HG03571 (cell line): ENCODE measurements at regions not wholly inside any gene's neighbourhood (a gene's known extent, or its start where the extent isn't known, plus 50 kb on each side); places are given as distances from the start of the nearest gene placed in this dataset.
"Not testable (repeated sequence)": the region's sequence is repeated elsewhere in the genome, so short reads cannot be mapped to it uniquely, and the experiment has no call there.

Experiments used
- ATAC-seq: cut with Tn5 transposase; IDR thresholded peaks from one replicate; pipeline ENCODE4 v1.9.1; 2021; ENCODE audit not compliant: unreplicated experiment

DNA sequence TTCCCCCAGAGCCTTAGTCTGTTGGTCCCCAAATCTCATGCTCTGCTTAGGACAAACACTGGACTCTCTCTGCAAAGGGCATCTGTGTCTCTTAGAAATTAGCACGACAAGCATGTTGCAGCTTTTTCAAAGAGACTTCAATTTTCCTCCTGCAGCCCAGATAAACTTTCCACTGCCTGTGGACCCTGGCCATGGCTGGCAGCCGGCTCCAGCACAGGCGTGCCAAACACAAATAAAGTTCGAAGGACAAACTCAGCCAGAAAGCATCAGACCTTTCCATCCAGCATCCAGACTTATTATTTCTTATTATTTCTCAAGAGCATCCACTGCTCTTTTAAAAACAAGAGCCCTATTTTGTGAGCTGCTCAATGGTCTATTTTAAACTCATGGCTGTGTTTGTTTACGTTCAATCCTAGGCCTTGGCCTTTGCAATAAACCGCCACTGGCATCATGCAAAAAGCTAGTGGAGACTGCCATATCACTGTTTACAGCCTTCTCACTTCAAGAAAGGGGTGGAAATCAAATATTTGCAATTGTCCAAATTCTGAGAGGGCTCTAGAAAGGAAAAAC is 300.8 kb downstream of the BCL11A start:
- no peak for ATAC-seq

DNA sequence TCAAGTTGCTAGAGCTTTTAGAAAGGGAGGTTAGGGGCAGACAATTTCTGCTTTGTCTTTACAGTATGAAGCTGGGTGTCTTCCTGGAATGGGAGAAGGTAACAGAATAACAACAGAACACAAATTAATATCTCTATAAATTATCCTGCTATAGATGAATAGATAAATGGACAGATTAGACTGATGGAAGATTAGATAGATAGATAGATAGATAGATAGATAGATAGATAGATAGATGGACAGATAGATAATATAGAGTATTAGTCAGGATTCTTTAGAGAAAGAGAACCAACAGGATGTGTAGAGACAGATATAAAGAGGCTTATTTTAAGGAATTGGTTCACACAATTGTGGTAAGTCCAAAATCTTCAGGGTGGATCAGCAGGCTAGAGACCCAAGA is 302.2 kb downstream of the BCL11A start:
- no peak for ATAC-seq

DNA sequence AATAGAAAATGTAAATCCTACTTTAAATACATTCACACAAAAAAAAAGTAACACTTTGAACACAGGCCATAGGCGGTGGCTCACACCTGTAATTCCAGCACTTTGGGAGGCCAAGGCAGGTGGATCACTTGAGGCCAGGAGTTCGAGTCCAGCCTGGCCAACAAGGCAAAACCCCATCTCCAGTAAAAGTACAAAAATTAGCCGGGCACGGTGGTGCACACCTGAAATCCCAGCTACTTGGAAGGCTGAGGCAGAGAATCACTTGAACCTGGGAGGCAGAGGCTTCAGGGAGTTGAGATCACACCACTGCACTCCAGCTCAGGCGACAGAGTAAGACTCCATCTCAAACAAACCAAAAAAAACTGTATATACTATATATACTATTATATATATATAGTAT is 303.6 kb downstream of the BCL11A start:
- ATAC-seq, result no peak

DNA sequence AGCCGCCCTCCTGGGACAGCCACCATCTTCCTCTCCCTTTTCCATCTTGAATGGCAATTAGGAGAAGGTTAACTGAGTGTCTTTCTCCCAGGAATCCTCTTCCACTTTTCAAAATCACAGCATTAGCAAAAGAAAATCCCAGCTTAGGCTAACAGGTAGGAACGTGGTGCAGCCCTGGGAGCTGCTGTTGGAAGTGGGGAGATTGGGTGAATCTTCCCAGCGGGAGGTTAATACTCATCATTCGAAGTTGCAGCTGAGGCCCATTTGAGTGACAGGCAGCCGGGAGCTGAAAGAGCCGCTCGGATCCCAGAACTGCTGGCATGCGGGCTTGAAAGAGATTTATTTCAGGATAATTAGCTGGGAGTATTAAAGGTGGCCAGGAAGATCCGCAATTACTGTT is 306.0 kb downstream of the BCL11A start:
- no peak for ATAC-seq

DNA sequence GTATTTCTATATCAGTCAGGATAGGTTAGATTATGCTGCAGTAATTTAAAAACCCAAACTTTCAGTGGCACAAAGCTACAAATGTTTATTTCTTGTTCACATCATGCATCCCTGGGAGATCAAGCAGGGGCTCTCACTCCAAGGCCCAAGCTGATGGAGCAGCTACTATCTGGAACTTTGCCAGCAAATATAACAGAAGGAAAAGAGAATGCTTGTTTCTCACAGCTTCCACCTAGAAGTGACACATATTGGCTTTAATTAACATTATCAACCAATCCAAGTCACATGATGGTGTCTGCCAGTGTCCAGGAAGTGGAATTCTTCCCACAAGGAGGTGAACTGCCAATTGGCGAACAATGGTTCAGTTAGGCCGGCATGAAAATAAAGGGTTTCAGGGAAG is 306.9 kb downstream of the BCL11A start:
- ATAC-seq, result no peak

DNA sequence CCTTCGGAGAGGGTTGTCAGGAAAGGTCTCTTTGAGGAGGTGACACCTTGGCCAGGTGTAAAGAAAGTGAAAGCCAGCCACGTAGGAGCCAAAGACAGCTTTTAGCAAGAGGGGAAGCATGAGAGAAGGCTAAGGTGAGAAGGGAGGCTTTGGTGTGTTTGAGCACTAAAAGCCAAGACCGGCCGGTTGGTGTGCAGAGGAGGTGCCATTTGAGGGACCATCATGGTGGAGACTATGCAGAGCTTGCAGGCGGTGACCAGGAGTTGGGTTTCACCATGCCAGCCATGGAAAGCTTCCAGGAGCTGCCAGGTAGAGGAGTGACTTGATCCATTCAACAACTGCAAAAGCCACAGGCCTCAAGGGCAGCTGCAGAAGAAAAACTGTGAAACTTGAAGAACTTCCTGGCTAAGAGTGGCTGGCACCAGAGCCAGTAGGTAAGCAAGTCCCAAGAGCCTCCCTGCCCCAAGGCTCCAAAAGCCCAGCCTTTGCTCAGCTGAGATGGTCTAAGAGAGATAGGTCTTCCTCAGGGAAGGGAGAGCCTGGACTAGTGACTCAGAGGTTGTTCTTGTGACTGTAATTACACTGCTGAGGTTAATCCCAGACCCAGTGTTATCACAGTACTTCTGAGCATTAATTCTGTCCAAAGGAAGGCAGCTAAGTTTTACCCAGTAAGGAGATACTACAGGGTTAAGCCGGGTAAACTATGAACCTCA is 319.0 kb downstream of the BCL11A start:
- no peak for ATAC-seq

DNA sequence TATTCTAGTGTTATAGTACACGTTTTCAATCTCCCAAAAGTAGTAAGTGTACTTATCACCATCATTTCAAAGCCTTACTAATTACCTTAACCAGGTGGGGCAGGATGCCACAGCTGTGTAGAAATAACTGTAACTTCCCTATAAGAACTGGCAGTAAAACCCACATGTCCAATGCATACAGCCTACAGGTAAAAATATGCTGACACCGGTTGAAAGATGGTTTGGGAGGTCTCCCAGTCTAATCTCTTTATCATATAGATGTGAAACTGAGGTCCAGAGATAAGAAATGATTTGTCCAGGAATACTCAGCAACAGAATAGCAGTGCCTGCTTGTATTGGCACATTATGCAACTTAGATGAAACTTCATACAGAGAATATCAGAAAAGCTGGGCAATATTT is 322.9 kb downstream of the BCL11A start:
- no peak for ATAC-seq

DNA sequence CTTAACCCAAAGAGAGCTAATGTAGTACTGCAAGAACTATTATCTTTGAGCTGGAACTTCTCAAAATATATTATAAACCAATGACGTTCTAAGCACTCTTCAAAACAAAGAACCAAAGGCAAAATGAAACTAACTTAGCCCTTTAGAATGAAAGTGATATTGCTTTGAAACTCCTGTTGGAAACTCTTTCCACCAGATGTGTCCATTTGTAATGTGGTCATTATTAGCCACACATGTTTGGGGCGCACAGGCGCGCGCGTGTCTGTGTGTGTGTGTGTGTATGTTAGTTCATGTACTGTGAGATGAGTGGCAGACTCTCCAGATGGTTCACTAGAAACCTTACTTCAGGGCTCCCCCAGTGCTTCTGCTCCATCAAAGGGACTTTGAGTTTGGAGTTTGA is 323.4 kb downstream of the BCL11A start:
- ATAC-seq, result no peak

DNA sequence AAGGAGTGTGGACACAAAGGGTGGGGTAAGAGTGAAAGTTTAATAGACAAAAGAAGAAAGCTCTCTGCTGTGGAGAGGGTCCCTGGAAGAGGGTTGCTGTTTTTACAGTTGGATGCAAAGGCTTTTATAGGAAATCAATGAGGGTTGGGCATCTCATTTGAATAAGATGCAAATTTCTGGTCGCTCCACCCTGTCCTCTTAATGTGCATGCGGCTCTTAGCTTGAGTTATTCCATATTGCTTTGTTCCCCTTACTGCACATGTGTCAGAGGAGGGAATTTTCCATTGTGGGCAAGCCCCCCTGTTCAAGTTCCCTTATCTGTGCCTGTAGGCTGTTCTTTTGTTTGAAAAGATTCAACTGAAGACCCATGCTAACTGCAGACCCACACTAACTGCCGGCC is 326.5 kb downstream of the BCL11A start:
- ATAC-seq, result no peak

DNA sequence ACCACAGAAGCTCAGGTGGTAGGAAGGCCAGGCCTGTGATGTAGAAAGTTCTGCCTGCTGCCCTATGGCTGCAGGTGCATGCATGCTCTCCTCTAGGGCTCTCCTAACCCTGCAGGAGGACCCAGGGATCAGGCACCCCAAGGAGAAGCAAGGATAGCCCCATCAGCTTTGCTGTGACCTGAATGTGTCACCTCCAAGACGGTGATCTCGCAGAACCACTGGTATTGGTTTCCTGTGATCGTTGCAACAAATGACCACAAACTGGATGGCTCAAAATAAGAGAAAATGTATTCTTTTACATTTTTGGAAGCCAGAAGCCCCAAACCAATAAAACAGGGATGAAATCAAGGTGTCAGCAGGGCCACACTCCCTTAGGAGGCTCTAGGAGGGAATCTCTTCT is 327.3 kb downstream of the BCL11A start:
- no peak for ATAC-seq

DNA sequence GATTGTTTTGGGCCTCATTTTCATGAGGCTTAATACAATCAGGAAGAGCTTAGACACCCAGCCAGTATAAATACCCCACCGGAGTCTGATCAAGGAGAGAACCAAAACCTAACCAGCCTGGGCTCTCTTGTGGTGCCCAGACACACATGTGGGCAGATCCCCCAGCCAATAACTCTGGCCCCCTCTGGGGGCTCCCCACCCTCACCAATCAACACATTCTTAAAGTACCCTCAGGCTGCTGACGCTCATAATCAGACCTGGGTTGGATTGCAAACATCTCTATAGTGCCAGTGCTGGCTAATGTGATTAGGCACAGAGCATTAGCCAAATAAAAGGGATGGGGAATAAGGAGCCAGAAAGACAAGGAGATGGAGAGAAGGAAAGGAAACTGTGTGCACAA is 329.6 kb downstream of the BCL11A start:
- no peak for ATAC-seq

DNA sequence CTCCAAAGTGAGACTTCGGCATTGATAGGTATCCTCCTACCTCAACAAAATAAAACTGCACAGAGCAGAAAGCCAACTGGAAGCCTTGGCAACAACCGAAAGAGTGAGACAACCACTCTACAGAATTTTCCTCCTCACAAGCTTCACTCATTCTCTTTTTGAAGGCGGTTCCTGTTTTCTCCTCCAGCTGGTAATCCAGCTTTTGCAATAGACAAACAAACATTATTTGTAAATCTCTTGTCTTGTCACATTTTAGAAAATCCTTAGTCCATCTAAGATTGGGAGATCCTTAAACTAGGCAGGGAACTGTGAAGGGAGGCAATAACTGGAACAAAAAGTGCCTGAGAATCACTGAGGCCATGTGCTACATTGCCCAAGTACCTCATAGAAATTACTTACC is 332.4 kb downstream of the BCL11A start:
- no peak for ATAC-seq

DNA sequence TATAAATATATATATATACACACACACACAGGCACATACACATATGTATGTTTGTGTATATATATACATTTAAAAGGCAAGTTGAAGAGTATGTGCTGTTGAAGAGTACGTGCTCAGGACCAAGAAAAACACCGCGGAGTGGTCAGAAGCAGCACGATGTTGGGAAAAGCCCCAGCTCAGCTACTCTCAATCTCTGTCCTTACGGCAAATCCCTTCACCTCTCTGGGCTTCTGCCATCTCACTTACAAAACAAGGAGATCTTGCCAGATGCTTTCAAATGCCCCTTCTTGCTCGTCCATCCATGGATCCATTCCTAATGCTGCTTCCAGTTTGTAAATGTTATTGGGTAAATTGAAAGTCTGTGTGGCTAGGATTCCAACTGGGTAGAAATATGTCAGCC is 333.9 kb downstream of the BCL11A start:
- ATAC-seq, result no peak

DNA sequence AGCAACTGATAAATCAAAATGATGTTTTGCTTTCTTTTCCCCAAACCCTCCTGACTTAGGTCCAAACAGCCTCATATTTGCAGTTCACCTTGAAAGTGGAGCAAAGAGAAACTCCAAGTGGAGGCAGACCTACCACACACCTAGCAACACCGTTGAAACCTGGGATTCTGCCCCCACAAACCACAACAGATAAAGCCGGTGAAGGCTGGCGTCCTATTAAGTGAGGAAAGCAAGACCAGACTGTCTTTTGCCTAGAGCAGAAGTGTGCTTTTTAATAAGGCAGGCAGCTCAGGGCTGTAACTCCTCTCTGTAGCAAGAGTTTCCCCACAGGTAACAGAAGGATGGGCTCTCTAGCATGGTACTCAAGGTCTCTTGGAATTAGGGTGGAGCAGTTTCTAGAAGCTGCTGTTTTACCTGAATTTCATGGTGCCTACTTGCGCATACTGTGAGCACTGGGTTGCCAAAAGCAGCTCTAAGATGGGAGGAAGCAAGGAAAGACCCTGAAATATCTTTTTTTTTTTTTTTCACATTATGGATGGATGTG is 336.9 kb downstream of the BCL11A start:
- no peak for ATAC-seq

DNA sequence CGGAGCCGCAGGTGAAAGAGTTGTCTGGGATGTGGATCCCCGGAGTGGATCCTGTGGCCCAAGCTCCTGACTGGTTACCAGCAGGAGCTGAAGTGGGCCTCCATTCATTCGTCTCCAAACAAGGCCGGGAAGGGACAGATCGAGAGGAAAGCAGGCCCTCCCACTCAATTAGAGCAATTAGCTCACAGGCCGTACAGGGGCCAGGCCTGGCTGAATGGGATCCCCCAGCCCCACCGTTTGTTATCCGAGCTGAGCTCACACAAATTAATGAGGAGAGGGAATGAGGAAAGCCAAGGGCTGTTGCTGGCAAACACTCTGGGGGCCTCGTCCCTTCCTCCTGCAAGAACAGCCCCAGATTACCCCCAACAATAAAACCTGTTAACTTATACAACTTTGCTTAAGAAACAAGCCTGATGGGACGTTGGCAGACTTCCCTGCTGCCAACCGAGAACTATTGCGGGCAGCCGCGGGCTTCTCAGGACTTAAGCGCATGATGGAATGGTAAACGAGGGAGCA is 338.0 kb downstream of the BCL11A start:
- ATAC-seq, result no peak

DNA sequence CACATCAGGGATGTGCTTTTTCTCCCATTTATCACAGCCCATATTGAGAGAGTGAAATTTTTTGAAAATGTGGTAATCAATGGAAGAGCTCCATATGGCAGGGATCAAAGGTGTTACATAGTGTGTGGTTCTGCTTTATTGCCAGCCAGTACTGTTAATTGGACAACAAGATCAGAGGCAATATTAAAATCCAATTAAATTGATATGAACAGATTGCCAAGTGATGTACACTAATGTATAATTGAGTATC is 338.9 kb downstream of the BCL11A start:
- ATAC-seq, result no peak

DNA sequence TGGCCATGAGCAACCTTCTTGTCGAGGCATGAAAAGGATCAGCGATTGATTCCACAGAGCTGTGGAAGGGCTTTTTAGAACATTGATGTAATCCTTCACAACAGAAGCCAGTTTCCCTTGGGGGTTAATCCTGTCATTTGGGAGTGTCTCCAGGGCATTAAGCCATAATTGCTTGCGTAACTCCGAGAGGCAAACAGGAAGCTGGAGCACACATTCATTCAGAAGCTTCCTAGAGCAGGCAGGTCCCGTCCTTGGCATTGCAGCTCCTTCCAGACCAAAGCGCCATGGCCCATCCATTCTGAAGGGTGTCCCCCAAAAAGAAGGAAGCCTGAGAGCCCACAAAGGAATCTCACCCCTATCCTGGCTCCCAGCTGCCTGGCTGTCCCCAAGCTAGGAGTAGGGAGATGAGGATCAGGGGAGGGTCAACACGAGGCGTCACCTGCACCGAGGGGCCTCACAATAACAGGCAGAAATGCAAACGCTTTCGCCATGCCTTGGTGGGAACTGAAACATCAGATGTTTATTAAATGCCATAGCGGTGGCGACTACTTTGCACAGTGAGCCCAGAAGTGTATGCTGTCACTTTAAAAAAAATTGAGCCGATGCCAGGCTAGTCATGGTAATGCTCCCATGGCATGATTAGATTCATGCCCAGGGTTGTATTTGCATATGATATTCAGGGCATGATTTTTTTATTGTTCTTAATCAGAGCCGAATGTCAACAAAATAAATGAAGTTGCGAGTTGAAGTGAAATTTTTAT is 339.4 kb downstream of the BCL11A start:
- ATAC-seq, result no peak

DNA sequence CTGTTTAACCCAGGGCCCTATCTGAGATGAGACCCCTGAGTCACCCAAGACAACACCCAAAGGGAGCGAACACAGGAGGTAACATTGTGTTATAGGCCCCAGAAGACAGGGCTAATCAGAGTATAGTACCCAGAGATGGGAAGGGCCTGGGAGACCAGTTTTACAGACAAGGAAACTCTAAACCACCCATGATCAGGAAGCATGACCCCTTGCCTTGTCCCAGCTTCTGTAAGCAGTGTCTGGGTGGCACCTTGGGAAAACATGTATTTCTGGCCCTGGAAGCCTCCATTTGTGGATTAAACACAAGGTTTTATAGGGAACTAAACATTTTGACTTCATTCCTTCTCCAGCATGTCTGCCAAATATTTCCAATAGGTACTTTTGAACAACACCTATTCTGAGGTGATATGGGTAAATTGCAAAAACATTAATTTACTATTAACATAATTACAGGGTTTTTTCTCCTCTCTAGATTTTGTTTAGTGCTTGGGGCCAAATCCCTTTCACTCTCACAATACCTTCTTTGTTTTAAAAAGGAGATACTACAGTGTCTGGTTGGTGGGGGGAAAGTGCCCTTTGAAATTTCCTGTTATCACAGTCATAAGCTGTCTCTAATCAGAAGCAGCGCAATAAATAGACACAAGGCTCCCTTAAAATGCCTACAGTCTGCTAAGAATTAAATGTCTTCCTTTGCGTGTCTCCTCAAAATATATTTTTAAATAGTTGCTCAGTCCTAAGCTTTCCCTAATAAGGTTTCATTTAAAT is 341.1 kb downstream of the BCL11A start:
- ATAC-seq, result no peak

DNA sequence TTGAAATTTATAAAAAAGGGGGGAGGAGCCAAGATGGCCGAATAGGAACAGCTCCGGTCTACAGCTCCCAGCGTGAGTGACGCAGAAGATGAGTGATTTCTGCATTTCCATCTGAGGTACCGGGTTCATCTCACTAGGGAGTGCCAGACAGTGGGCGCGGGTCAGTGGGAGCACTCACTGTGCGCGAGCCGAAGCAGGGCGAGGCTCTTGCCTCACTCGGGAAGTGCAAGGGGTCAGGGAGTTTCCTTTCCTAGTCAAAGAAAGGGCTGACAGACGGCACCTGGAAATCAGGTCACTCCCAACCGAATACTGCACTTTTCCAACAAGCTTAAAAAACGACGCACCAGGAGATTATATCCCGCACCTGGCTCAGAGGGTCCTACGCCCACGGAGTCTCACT is 364.4 kb downstream of the BCL11A start:
- ATAC-seq, result not testable (repeated sequence)

DNA sequence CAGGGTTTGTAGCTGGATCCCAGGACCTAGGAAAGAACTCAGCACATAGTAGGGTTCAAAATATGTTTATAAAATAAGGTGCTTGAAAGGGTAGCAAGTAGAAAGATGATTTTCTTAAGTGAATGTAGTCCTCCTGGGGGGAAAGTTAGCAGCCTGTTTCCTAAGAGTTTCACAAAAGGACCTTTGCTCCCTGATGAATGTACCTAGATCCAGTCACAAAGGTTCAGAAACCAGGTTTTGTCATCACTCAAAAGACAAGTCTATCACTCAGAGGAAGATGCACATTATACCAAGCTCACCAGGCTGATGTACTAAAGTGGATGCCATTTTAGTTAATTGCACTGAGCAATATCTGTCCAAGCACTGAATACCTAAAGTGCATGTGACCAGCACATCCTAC is 378.2 kb downstream of the BCL11A start:
- no peak for ATAC-seq

DNA sequence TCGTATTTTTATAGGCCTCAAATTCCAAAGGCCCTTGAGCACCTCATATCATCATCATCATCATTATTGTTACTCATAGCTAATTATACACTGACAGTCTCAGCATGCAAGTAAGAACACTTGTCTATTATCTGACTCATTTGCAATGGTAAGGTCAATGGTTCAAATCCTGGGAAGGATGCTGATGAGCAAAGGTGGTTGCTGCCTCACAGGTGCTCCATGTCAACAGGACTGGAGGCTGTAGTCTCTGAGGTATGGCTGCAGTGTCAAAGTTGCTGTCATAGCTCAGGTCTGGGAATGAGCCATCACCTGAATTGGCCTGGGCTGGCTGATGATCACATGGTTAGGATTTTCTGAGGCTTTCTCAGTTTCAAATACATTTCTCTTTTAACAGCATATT is 379.3 kb downstream of the BCL11A start:
- no peak for ATAC-seq

DNA sequence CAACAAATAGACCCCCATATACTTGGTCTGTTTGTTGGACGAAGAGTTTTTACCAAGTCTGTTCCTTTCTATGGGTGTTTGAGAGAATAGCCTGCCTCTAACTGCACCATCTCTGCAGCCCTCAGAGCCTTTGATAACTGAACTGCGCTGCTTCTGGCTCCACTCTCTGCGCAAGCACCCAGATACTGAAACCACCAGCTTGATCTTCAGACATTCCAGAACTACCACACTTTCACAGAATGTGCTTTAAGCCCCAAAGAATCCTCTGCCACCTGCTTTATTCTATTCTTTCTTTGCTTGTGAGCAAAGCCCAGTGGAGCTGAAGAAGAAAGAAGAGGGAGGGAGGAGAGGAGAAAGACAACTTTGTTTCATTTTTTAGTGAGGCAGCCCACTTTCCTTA is 380.7 kb downstream of the BCL11A start:
- ATAC-seq, result no peak
